Dermis microvascular lymphatic vessel endothelial cell (primary cell): ENCODE measurements at regions not wholly inside any gene's neighbourhood (a gene's known extent, or its start where the extent isn't known, plus 50 kb on each side); places are given as distances from the start of the nearest gene placed in this dataset.
"Not testable (repeated sequence)": the region's sequence is repeated elsewhere in the genome, so short reads cannot be mapped to it uniquely, and the experiment has no call there.

Source experiments
- DNase-seq, 2 donors: peaks; one replicate each; pipeline versions ENCODE4 v3.0.0 to v3.0.0-alpha.2; 2010; ENCODE audit warnings: low read depth in 2 of 2

- no peak for DNase-seq
These were observed 549.4 kb upstream of the API5 start for GRCh38 chr11:42762348-42762747.

DNA sequence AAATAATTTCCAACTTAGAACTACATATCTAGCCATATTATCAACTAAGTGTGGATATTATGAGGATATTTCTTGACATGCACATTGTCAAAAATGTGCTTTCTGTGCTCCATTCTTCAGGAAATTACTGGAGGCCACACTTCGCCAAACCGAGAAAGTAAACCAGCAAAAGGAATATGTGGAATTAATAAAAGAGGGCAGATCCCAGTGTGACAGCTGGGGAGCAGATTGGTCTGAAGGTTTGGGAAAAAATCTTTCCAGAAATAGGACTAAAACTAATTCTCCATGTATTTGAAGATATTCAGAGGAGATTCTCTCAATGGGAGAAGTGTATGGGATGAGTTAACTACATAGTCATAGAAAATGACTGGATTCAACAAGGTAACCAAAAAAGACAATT is 546.9 kb upstream of the API5 start:
- DNase-seq: no peak

- no peak for DNase-seq
These were observed 543.2 kb upstream of the API5 start for GRCh38 chr11:42768576-42768975.

GRCh38 chr11:42770444-42771065 is 541.2 kb upstream of the API5 start:
- no peak for DNase-seq

- no peak for DNase-seq
These were observed 538.9 kb upstream of the API5 start for GRCh38 chr11:42772886-42773285.

GRCh38 chr11:42773729-42774128 is 538.1 kb upstream of the API5 start:
- DNase-seq: no peak

DNA sequence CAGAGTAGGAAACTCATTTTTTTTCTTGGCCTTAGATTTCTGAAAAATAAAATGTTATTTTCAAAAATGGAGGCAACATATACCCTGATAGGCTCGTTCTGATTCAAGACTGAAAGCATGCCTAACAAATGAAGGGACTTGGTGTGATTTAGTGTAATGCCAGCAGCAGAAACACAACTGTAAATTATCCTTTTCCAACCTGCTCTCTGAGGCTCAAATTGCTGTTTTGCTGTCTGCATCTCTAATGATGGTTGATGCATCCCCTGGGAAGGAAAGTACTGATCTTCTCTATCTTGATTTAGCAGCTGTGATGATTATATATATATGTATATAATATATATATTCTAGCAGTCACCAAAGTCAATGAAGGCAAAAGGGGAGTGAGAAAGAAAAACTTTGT is 537.2 kb upstream of the API5 start:
- no peak for DNase-seq

DNA sequence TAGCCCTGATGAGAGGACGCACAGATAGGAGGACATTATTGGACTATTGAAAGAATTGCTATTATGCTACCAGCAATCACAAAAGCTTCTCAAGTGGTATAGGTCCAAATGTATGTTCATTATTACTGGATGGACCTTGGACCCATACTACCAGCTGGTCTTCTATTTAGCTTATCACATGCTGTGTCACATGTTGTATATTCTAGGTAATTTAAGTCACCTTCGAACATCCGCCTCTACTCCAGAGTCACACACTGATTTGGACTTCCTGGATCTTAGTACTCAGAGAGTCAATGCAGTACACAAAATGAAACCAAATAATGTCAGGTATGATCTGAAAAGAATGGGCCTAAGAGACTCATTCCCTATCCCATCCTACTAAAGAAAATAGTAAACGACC is 534.0 kb upstream of the API5 start:
- no peak for DNase-seq

DNA sequence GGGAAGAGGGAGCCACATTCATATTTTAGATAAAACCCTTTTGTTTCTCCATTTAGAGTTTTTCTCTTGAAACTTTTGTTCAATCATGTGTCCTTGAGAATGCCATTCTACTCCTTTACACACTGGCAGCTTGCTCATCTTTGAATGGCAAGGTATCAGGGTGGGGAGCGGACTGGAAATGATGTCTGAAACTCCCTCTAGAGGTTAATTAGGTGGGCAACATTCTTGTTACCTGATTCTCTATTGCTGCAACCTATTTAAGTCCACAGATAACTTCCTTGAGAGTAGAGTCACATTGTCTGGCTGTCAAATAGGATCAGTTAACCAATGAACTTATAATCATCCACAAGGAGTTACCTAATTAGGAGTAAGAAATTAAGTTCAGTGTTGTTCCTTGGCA is 533.6 kb upstream of the API5 start:
- DNase-seq: no peak

DNA sequence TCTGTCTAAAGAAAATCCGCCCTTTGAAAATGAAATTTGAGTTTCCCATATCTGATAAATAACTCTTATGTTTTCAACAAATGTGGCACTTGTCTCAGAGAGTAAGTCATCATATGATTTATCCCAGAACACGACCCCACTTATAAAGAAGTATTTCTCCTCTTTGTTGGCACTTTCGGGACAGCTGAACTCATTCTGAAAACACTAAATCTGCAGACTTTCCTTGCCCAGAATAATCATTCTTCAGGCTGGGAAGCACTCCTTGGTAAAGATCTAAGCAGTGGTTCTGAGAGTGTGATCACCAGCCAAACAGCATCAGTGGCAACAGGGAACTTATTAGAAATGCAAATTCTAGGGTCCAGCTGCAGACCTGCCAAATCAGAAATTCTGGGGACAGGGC is 532.2 kb upstream of the API5 start:
- no peak for DNase-seq

GRCh38 chr11:42786981-42787380 is 524.8 kb upstream of the API5 start:
- no peak for DNase-seq

- not testable (repeated sequence) for DNase-seq
These were observed 516.3 kb upstream of the API5 start for GRCh38 chr11:42795483-42795882.

DNA sequence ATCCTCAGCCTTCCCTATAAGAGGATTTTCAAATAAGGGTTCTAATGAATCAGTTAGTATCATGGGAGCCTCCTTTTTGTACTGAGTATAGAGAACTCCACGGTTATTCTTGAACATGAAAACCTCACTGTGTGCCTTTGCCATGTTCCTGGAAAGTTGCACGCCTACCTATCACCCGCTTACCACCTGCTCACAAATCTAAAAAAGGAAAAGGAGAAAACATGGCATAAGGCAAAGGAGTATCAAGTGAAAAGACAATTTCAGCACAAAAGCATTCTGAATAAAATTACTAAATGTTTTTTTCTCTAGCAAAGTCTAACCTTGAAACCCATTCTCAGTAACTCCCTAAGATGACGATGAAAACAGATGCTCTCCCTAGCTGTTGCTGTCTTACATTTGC is 511.8 kb upstream of the API5 start:
- no peak for DNase-seq

DNA sequence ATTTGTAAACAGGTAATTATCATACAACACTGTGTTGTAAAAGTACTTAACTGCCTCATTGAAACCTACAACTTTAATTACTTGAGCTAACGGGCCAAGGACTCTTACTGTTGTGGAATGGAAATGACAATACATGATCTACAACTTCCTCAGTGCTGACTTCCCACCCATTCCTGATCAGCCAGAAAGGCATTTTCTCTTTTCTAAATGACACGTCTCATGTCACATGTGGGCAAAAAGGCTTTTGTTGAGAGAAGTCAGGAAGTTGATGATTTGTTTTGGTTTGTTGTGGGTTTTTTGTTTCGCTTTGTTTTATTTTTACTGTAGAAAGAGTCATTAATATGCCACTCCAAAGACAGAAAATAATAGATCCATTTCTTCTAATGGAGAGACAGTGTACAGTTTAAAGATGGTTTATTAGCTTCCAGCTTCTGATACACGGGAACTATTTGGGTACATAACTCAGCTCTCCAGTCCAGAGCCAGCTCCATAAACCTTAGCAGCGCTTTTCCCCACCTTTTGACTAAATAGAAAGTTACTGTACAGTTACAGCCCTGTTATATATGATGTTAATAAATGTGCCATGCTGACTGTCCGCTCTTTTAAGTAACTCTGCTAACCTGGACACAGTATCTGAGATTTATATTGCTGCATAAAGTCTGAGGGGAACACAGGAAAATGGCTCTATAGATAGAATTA is 509.4 kb upstream of the API5 start:
- no peak for DNase-seq

DNA sequence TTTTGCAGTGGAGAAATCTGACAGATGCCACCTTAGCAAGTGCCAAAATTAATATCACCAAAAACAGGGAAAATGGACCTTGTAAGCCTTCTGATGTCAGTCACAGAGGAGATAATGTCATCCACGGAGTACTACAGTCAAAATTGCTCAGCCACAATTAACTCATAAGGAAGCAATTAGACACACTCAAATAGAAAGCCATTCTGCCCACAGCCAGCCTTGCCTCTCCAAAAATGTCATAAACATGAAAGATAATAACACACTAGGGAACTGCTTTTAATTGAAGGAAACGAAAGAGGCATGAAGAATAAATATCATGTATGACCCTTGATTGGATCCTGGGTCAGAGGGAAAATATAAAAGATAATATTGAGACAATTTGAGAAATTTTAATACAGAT is 505.6 kb upstream of the API5 start:
- no peak for DNase-seq

DNA sequence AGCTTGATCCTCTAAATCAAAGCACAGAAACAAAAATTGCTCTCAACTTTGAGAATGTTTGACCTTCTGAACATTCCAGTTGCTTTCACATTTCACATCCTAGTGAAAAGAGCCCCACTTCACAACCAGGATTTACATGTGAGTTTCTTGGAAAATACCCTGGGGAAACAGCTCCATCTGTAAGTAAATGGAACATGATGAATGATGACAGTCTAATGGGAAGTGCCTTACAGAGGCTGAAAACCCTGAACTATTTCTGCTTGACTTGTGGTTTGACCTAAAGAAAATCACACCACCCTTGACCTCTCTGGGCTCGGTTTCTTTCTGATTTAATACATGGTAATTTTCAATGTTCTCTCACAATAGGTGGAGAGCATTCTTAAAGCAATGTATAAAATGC is 499.4 kb upstream of the API5 start:
- DNase-seq: no peak

DNA sequence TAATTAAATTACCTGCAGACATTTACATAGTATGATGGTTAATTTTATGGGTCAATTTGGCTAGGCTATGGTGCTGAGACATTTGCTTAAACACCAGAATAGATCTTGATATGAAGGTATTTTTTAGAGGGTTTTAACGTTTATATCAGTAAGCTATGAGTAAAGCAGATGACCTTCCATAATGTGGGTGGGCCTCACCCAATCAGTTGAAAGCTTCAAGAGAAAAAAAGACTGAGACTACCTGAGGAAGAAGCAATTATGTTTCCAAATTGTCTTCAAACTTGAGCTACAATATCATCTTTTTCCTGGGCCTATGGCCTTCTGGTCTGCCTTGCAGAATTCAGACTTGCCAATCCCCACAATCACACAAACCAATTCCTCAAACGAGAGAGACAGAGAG is 498.8 kb upstream of the API5 start:
- no peak for DNase-seq

GRCh38 chr11:42816471-42816870 is 495.3 kb upstream of the API5 start:
- no peak for DNase-seq

DNA sequence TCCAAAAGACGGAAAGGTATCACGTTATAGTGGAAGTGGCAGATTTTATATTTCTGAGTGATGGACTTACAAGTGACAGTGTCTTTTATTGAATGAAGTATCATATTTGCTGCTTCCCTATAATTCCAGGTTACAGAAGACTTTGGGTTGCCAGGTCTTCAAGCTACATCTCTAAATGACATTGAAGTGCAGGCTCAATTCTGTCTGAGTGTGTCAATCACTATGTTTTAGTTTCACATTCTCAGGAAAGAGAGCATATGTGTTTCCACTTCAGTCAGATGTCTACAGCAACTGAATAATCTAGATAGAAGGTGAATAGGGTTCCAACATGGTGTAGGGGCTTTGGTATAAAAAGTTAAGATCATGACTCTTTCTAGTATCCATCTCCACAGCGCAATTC is 492.7 kb upstream of the API5 start:
- no peak for DNase-seq

DNA sequence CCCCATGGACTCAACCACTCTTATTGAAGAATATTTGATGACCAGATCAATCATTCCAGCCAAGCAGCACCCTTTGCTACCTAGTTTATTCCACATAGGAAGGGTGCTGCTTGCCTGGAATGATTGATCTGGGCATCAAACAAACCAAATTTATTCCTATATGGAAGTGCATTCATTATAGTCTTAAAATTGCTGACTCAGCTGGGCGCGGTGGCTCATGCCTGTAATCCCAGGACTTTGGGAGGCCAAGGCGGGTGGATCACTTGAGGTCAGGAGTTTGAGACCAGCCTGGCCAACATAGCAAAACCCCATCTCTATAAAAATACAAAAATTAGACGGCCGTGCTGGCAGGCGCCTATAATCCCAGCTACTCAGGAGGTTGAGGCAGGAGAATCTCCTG is 489.6 kb upstream of the API5 start:
- DNase-seq: not testable (repeated sequence)

DNA sequence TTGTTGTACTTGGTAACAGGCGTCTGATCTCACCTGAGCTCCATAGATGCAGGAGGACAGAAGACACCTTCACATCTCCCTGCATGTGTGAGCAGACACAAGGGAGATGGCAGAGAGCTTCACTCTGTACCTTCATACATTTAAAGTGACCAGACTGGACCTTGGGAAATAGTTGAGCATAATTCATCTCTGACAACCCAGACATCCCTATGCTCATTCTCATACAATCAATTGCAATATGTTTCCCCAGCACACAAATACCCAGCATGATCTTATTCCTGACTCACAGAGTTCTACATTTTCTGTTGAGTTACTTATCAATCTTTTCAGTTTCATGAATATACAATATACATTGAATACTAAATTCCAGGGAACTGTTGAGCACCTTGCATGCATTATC is 488.2 kb upstream of the API5 start:
- DNase-seq: no peak

GRCh38 chr11:42824067-42824466 is 487.7 kb upstream of the API5 start:
- no peak for DNase-seq

DNA sequence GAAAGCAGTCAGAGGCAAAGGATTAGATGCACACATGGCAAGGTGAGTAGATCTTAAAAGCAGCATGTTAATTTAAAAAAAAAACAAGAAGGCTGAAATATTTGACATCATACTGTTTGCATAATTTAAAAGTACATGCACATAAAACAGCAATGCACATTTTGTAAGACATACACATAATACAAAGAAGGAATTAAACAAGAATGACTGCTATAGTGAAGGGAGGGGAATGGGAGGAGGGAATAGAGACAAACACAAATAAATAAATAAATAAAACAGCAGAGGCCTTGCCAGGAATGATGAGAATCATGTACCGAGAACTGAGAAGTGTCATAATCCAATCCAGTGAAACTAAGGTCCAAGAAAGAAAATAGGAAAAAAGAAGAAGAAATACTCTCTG is 486.2 kb upstream of the API5 start:
- DNase-seq: no peak

- no peak for DNase-seq
These were observed 484.0 kb upstream of the API5 start for GRCh38 chr11:42827845-42828244.
